GM12873 (cell line): ENCODE measurements at regions not wholly inside any gene's neighbourhood (a gene's known extent, or its start where the extent isn't known, plus 50 kb on each side); places are given as distances from the start of the nearest gene placed in this dataset.

Source experiments
- CTCF ChIP-seq: IDR thresholded peaks from 2 replicates; pipeline ENCODE4 v1.5.1; 2012; ENCODE audit warnings: low read depth, mild to moderate bottlenecking, moderate library complexity, low read length, control low read depth; ENCODE audit not compliant: insufficient read depth; ENCODE audit errors: missing control alignments

- no peak for TF ChIP-seq CTCF
Observed at GRCh38 chr1:113302636-113303035, 87.7 kb upstream of the MAGI3 start.

- no peak for TF ChIP-seq CTCF
Observed at GRCh38 chr1:113303267-113303666, 87.0 kb upstream of the MAGI3 start.

GRCh38 chr1:113307771-113308445 lies 82.4 kb upstream of the MAGI3 start:
- TF ChIP-seq CTCF = no peak

GRCh38 chr1:113314600-113314999 lies 75.7 kb upstream of the MAGI3 start:
- no peak for TF ChIP-seq CTCF

- TF ChIP-seq CTCF = no peak
Observed at GRCh38 chr1:113320272-113320671, 70.0 kb upstream of the MAGI3 start.

GRCh38 chr1:113320972-113321680 lies 69.2 kb upstream of the MAGI3 start:
- no peak for TF ChIP-seq CTCF

GRCh38 chr1:113321771-113322387 lies 68.4 kb upstream of the MAGI3 start:
- TF ChIP-seq CTCF = no peak
